ENCODE measurements at regions not wholly inside any gene's neighbourhood (a gene's known extent, or its start where the extent isn't known, plus 50 kb on each side); places are given as distances from the start of the nearest gene placed in this dataset.

- no peak for TF ChIP-seq TCF7L2 (IDR thresholded peaks at IDR 0.05; ENCODE audit: borderline replicate concordance, low read depth, low read length)
- TF ChIP-seq CTCF (tag by site-specific recombination; IDR thresholded peaks at IDR 0.05): no peak
- no peak for TF ChIP-seq ZNF280D (tag by site-specific recombination; IDR thresholded peaks at IDR 0.05)
- TF ChIP-seq ZNF549 (tag by site-specific recombination; IDR thresholded peaks at IDR 0.05): no peak
- TF ChIP-seq ZNF37A (tag by site-specific recombination; IDR thresholded peaks at IDR 0.05): no peak
- TF ChIP-seq ZBTB17 (tag by site-specific recombination; IDR thresholded peaks at IDR 0.05): no peak
- no peak for TF ChIP-seq ZNF184 (tag by site-specific recombination; IDR thresholded peaks at IDR 0.05)
- no peak for TF ChIP-seq PRDM1 (tag by site-specific recombination; IDR thresholded peaks at IDR 0.05)
- TF ChIP-seq ZBTB7A (tag by site-specific recombination; IDR thresholded peaks at IDR 0.05; ENCODE audit: low read depth): no peak
- TF ChIP-seq ZBTB11 (tag by site-specific recombination; conservative IDR thresholded peaks at IDR 0.05; ENCODE audit: low read depth): no peak
Measured at GRCh38 chr22:48001101-48001500, 1238.7 kb downstream of the TBC1D22A start.
